SK-N-SH (cell line): ENCODE measurements at regions not wholly inside any gene's neighbourhood (a gene's known extent, or its start where the extent isn't known, plus 50 kb on each side); places are given as distances from the start of the nearest gene placed in this dataset.

Source experiments
- CTCF ChIA-PET: fragments of 300-600, 350-600 bp; formaldehyde crosslinking; extraction: SDS; loops from one replicate; lab custom pipeline; 2021; lab: Yijun Ruan, JAX
- POLR2A ChIA-PET: fragments of 350-600 bp; sonication (Branson Sonifier 250); formaldehyde crosslinking; extraction: SDS; loops from one replicate; lab custom pipeline; 2020; ENCODE audit warnings: antibody characterized with exemption, inconsistent platforms; lab: Yijun Ruan, JAX
- DNase-seq: peaks from one replicate; pipeline ENCODE4 v3.0.0; 2012
- H2AFZ ChIP-seq: fragments of 200-600 bp; sonication (generic); 2 replicates; pipeline ENCODE4 v1.8.1; 2016; ENCODE audit warnings: antibody characterized with exemption, mild to moderate bottlenecking, low read depth
- H3F3A ChIP-seq: fragments of 200-600 bp; sonication (generic); replicated peaks from 2 replicates; pipeline ENCODE3; 2016; ENCODE audit warnings: antibody characterized with exemption, mild to moderate bottlenecking; ENCODE audit not compliant: insufficient read depth
- H3K27ac ChIP-seq, 2 experiments: fragments of 200-500 bp in 1 of 2; fragments of 200-600 bp in 1 of 2; sonication (Bioruptor generic) in 1 of 2; sonication (generic), shearing (Covaris generic) in 1 of 2; 2 replicates each; pipeline versions ENCODE4 v1.5.1 to v1.6.1; 2014 to 2016; ENCODE audit warnings: low read depth in 2 of 2, inconsistent platforms in 1 of 2, low read length in 1 of 2, mild to moderate bottlenecking in 1 of 2, mixed read lengths in 1 of 2
- H3K27me3 ChIP-seq: fragments of 200-600 bp; sonication (generic), shearing (Covaris generic); 2 replicates; pipeline ENCODE4 v1.6.1; 2016; ENCODE audit warnings: mixed run types; ENCODE audit not compliant: insufficient read depth
- H3K36me3 ChIP-seq, 2 experiments: fragments of 200-500 bp in 1 of 2; fragments of 200-600 bp in 1 of 2; sonication (Bioruptor generic) in 1 of 2; sonication (generic) in 1 of 2; replicated peaks in 1 of 2; 2 replicates each; pipeline versions ENCODE3 to v1.5.1; 2014 to 2016; ENCODE audit warnings: low read length in 1 of 2, mild to moderate bottlenecking in 1 of 2; ENCODE audit not compliant: insufficient read depth in 2 of 2, control insufficient read depth in 1 of 2
- H3K4me1 ChIP-seq, 2 experiments: fragments of 200-500 bp in 1 of 2; fragments of 200-600 bp in 1 of 2; sonication (Bioruptor generic) in 1 of 2; sonication (generic), shearing (Covaris generic) in 1 of 2; 2 replicates each; pipeline versions ENCODE4 v1.5.1 to v1.6.1; 2014 to 2016; ENCODE audit warnings: low read depth in 1 of 2, low read length in 1 of 2, mixed run types in 1 of 2; ENCODE audit not compliant: insufficient read depth in 2 of 2, control insufficient read depth in 1 of 2
- H3K4me2 ChIP-seq: fragments of 200-600 bp; sonication (generic), shearing (Covaris generic); 2 replicates; pipeline ENCODE4 v1.6.1; 2017; ENCODE audit warnings: mixed run types
- H3K4me3 ChIP-seq, 2 experiments: fragments of 200-500 bp in 1 of 2; fragments of 200-600 bp in 1 of 2; sonication (Bioruptor generic) in 1 of 2; sonication (generic), shearing (Covaris generic) in 1 of 2; 2 replicates each; pipeline versions ENCODE4 v1.5.1 to v1.8.1; 2014 to 2016; ENCODE audit warnings: low read depth in 2 of 2, inconsistent platforms in 1 of 2, low read length in 1 of 2, mild to moderate bottlenecking in 1 of 2, mixed read lengths in 1 of 2, moderate library complexity in 1 of 2
- H3K79me2 ChIP-seq: fragments of 200-600 bp; sonication (generic); 2 replicates; pipeline ENCODE4 v1.8.1; 2017; ENCODE audit warnings: mild to moderate bottlenecking; ENCODE audit not compliant: insufficient read depth
- H3K9ac ChIP-seq: fragments of 200-600 bp; sonication (generic); 2 replicates; pipeline ENCODE4 v1.6.1; 2017; ENCODE audit warnings: mixed run types
- H3K9me2 ChIP-seq: fragments of 200-600 bp; sonication (generic); 2 replicates; pipeline ENCODE4 v1.6.1; 2017; ENCODE audit warnings: mixed run types
- H3K9me3 ChIP-seq: fragments of 200-600 bp; sonication (generic); 2 replicates; pipeline ENCODE4 v1.6.1; 2017; ENCODE audit warnings: mixed run types, mild to moderate bottlenecking, moderate library complexity
- H4K20me1 ChIP-seq: fragments of 200-600 bp; sonication (generic); 2 replicates; pipeline ENCODE4 v1.6.1; 2017; ENCODE audit warnings: mild to moderate bottlenecking, mixed run types; ENCODE audit not compliant: insufficient read depth
- EP300 ChIP-seq, 2 experiments: IDR thresholded peaks; 2 replicates each; pipeline versions ENCODE4 v1.4.0 to v1.6.1; 2012; ENCODE audit warnings: borderline replicate concordance in 1 of 2, low read depth in 1 of 2, low read length in 1 of 2
- FOSL2 ChIP-seq: IDR thresholded peaks from 2 replicates; pipeline ENCODE4 v1.4.0; 2012; ENCODE audit warnings: low read depth, mild to moderate bottlenecking, moderate library complexity, borderline replicate concordance
- FOXJ3 ChIP-seq: sonication (generic); formaldehyde crosslinking; IDR thresholded peaks from 2 replicates; pipeline ENCODE4 v1.5.1; 2020; ENCODE audit warnings: mild to moderate bottlenecking, missing genetic modification reagents
- JUND ChIP-seq: IDR thresholded peaks from 2 replicates; pipeline ENCODE4 v1.4.0; 2012
- NRF1 ChIP-seq: IDR thresholded peaks from 2 replicates; pipeline ENCODE4 v1.6.1; 2012; ENCODE audit warnings: low read depth, mild to moderate bottlenecking, low read length
- RAD21 ChIP-seq: IDR thresholded peaks from 2 replicates; pipeline ENCODE4 v1.6.1; 2012; ENCODE audit warnings: mild to moderate bottlenecking, low read length
- SIN3A ChIP-seq: IDR thresholded peaks from 2 replicates; pipeline ENCODE4 v1.6.1; 2012; ENCODE audit warnings: low read depth, mild to moderate bottlenecking, low read length, moderate library complexity, borderline replicate concordance
- TCF12 ChIP-seq: IDR thresholded peaks from 2 replicates; pipeline ENCODE4 v1.4.0; 2012
- TEAD4 ChIP-seq: IDR thresholded peaks from 2 replicates; pipeline ENCODE4 v1.4.0; 2012; ENCODE audit warnings: mild to moderate bottlenecking, borderline replicate concordance; ENCODE audit not compliant: insufficient read depth
- WGBS: methylation state at CpG from one replicate; pipeline ENCODE4 v1.1.6; 2017; ENCODE audit warnings: low lambda C conversion rate; 5-methylcytosine and 5-hydroxymethylcytosine counted together
- TF ChIP-seq, protein P1 (sequence below): IDR thresholded peaks from 2 replicates; pipeline ENCODE4 v1.6.1; 2012; ENCODE audit warnings: mild to moderate bottlenecking, low read depth, low read length, moderate library complexity
- TF ChIP-seq, protein P2 (sequence below): fragments of 200-600 bp; sonication (generic); IDR thresholded peaks from 2 replicates; pipeline ENCODE4 v1.6.1; 2017; ENCODE audit warnings: antibody characterized with exemption, mild to moderate bottlenecking, moderate library complexity

DNA sequence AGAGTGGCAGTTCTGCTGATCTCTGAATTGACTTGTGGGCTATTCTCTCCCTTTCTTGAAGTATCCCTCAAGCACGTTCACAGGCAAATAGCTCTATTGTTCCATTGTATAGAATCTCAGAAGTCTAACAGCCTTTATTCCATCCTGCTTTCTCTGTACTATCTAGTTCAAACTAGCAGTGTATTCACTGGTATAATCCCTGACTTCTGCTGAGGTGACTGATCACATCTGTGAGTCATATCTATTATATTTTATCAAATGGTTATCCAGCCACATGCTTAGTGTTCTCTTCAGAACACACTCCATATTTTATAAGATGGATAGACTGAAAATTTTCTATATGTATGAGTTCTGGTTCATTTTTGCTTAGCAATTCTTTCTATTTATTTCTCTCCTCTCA is 866.1 kb downstream of the C12orf50 start:
- Histone ChIP-seq H3K36me3 (no peaks in the 10 kb centered on the region), H3K4me2 (no peak overlapping the region), H3K9ac (no peak overlapping the region), H4K20me1 (no peaks in the 10 kb centered on the region), H3K4me1 (0 out of 4 replicates have a peak, but pooled peaks cover 0 to 3% of the 10 kb centered on the region in 2 experiments), H3K4me3 (no peak overlapping the region), H2AFZ (no peak overlapping the region), H3K9me2 (no peaks in the 10 kb centered on the region), H3K27me3 (no peaks in the 10 kb centered on the region), H3F3A (peaks cover 2% of the 10 kb centered on the region), H3K79me2 (no peaks in the 10 kb centered on the region), H3K9me3 (no peaks in the 10 kb centered on the region), H3K27ac (no peak overlapping the region)
- POLR2A ChIA-PET = no interaction called here
- CTCF ChIA-PET = no interaction called here
- WGBS = 71% methylated on average over 1 of the region's 1 CpG
- DNase-seq = no peak
- no peak for TF ChIP-seq FOXJ3 (CRISPR knock-in tag)
- TF ChIP-seq SIN3A = no peak
- TF ChIP-seq NRF1 = no peak

DNA sequence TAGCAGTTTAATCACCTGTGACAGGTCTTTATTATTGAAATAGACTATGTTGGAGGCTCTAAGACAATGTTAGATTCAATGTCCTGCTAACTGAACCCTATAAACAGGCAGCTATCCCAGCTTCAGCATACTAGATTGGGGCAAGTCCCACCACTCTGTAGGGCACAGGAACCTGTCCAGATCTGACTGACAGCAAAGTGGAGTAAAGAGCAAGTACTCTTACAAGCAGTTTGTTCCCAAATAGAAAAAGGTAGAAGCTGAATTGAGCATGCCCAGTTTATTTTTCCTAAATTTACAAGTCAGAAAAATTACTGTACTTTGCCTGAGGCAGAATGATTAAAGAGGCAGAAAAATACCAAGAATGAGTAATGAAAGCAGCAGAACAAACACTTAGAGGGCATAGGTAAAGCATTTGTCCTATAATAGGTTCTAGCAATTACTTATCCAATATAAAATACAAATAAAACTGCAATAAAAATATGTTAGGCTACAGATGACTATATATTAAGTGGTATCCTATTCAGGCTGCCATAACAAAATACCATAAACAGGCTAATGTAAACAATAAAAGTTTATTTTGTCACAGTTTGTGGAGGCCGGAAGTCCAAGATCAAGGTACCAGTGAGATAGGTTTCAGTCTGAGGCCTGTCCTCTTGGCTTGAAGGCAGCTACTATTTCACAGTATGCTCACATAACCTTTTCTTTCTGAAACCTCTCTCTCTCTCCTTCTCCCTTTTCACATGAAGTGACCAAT is 868.2 kb downstream of the C12orf50 start:
- Histone ChIP-seq H3K4me1 (0 out of 4 replicates have a peak, but pooled peaks cover 0 to 5% of the 10 kb centered on the region in 2 experiments), H3K4me2 (no peak overlapping the region), H3K27me3 (no peaks in the 10 kb centered on the region), H3K27ac (no peak overlapping the region), H4K20me1 (no peaks in the 10 kb centered on the region), H3K9ac (no peak overlapping the region), H3K36me3 (no peaks in the 10 kb centered on the region), H3F3A (peaks cover 9% of the 10 kb centered on the region), H3K9me2 (no peaks in the 10 kb centered on the region), H3K4me3 (no peak overlapping the region), H3K79me2 (no peaks in the 10 kb centered on the region), H2AFZ (no peak overlapping the region), H3K9me3 (no peaks in the 10 kb centered on the region)
- TF ChIP-seq JUND (no peak), RAD21 (no peak)
- ChIA-PET CTCF (no interaction called here), POLR2A (no interaction called here)
- no peak for DNase-seq
- WGBS = 58% methylated on average over 1 of the region's 1 CpG

DNA sequence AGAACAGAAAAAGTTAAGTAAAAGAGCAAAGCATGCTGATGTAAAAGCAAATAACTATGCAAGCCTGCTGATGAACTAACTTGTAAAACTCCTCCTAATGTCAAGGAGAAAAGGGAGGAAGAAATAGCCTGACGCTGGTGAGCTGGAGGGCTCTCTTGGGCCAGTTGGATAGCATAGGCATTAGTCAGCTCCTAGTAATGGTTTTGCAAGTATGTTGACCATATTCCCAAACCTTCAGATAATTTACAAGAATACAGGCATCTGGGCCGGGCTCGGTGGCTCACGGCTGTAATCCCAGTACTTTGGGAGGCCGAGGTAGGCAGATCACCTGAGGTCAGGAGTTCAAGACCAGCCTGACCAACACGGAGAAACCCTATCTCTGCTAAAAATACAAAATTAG is 871.4 kb downstream of the C12orf50 start:
- H2AFZ ChIP-seq = no peak overlapping the region; the same call in 1 of the 2 replicates
- H3K27me3 ChIP-seq = no peaks in the 10 kb centered on the region
- H4K20me1 ChIP-seq = no peaks in the 10 kb centered on the region
- ChIA-PET CTCF (no interaction called here), POLR2A (no interaction called here)
- WGBS = 74% methylated on average over 6 of the region's 6 CpGs
- DNase-seq = no peak
- peaks cover 9% of the 10 kb centered on the region for H3F3A ChIP-seq
- H3K27ac ChIP-seq = peak overlapping the region; percentile 16 to 18; a peak in 3 of 4 replicates
- no peak overlapping the region for H3K9ac ChIP-seq
- no peaks in the 10 kb centered on the region for H3K79me2 ChIP-seq
- no peak overlapping the region for H3K4me2 ChIP-seq
- H3K36me3 ChIP-seq = no peaks in the 10 kb centered on the region
- no peaks in the 10 kb centered on the region for H3K9me3 ChIP-seq
- peak; percentile 60; the same call in 1 of the 2 replicates for TF ChIP-seq TEAD4
- TF ChIP-seq JUND = peak; percentile 80
- TF ChIP-seq, protein P1, sequence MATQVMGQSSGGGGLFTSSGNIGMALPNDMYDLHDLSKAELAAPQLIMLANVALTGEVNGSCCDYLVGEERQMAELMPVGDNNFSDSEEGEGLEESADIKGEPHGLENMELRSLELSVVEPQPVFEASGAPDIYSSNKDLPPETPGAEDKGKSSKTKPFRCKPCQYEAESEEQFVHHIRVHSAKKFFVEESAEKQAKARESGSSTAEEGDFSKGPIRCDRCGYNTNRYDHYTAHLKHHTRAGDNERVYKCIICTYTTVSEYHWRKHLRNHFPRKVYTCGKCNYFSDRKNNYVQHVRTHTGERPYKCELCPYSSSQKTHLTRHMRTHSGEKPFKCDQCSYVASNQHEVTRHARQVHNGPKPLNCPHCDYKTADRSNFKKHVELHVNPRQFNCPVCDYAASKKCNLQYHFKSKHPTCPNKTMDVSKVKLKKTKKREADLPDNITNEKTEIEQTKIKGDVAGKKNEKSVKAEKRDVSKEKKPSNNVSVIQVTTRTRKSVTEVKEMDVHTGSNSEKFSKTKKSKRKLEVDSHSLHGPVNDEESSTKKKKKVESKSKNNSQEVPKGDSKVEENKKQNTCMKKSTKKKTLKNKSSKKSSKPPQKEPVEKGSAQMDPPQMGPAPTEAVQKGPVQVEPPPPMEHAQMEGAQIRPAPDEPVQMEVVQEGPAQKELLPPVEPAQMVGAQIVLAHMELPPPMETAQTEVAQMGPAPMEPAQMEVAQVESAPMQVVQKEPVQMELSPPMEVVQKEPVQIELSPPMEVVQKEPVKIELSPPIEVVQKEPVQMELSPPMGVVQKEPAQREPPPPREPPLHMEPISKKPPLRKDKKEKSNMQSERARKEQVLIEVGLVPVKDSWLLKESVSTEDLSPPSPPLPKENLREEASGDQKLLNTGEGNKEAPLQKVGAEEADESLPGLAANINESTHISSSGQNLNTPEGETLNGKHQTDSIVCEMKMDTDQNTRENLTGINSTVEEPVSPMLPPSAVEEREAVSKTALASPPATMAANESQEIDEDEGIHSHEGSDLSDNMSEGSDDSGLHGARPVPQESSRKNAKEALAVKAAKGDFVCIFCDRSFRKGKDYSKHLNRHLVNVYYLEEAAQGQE = no peak
- peak in 1 of 2 experiments; percentile 54; a peak in 1 of 4 replicates for TF ChIP-seq EP300 (IDR thresholded peaks at IDR 0.05; ENCODE audit: borderline replicate concordance in 1 of 2, low read depth in 1 of 2, low read length in 1 of 2)
- peak; percentile 55; the same call in 1 of the 2 replicates for TF ChIP-seq TCF12
- TF ChIP-seq, protein P2, sequence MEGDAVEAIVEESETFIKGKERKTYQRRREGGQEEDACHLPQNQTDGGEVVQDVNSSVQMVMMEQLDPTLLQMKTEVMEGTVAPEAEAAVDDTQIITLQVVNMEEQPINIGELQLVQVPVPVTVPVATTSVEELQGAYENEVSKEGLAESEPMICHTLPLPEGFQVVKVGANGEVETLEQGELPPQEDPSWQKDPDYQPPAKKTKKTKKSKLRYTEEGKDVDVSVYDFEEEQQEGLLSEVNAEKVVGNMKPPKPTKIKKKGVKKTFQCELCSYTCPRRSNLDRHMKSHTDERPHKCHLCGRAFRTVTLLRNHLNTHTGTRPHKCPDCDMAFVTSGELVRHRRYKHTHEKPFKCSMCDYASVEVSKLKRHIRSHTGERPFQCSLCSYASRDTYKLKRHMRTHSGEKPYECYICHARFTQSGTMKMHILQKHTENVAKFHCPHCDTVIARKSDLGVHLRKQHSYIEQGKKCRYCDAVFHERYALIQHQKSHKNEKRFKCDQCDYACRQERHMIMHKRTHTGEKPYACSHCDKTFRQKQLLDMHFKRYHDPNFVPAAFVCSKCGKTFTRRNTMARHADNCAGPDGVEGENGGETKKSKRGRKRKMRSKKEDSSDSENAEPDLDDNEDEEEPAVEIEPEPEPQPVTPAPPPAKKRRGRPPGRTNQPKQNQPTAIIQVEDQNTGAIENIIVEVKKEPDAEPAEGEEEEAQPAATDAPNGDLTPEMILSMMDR = no peak
- peak; percentile 63 for TF ChIP-seq FOSL2
- H3K9me2 ChIP-seq = no peaks in the 10 kb centered on the region
- H3K4me1 ChIP-seq = 0 out of 4 replicates have a peak, but pooled peaks cover 0 to 5% of the 10 kb centered on the region in 2 experiments
- no peak overlapping the region for H3K4me3 ChIP-seq
